GM21786 (cell line): ENCODE measurements at regions not wholly inside any gene's neighbourhood (a gene's known extent, or its start where the extent isn't known, plus 50 kb on each side); places are given as distances from the start of the nearest gene placed in this dataset.
"Not testable (repeated sequence)": the region's sequence is repeated elsewhere in the genome, so short reads cannot be mapped to it uniquely, and the experiment has no call there.

Experiments used
- ATAC-seq: cut with Tn5 transposase; IDR thresholded peaks from one replicate; pipeline ENCODE4 v1.9.1; 2021; ENCODE audit not compliant: unreplicated experiment

GRCh38 chr11:116344601-116345000 lies 428.2 kb downstream of the BUD13 start:
- ATAC-seq: no peak

GRCh38 chr11:116343270-116343669 lies 429.5 kb downstream of the BUD13 start:
- ATAC-seq: no peak

- no peak for ATAC-seq
These were observed 430.6 kb downstream of the BUD13 start for GRCh38 chr11:116342148-116342547.

GRCh38 chr11:116339306-116340098 lies 433.3 kb downstream of the BUD13 start:
- no peak for ATAC-seq

- ATAC-seq: not testable (repeated sequence)
These were observed 434.3 kb downstream of the BUD13 start for GRCh38 chr11:116338500-116338899.

- ATAC-seq: no peak
These were observed 436.2 kb downstream of the BUD13 start for GRCh38 chr11:116336540-116336939.

GRCh38 chr11:116335891-116336290 lies 436.9 kb downstream of the BUD13 start:
- no peak for ATAC-seq

- no peak for ATAC-seq
These were observed 437.7 kb downstream of the BUD13 start for GRCh38 chr11:116335078-116335477.

- no peak for ATAC-seq
These were observed 438.2 kb downstream of the BUD13 start for GRCh38 chr11:116334596-116334995.

GRCh38 chr11:116333001-116333535 lies 439.7 kb downstream of the BUD13 start:
- no peak for ATAC-seq

GRCh38 chr11:116332391-116332790 lies 440.4 kb downstream of the BUD13 start:
- ATAC-seq: no peak

- no peak for ATAC-seq
These were observed 441.4 kb downstream of the BUD13 start for GRCh38 chr11:116331381-116331780.

- ATAC-seq: no peak
These were observed 442.2 kb downstream of the BUD13 start for GRCh38 chr11:116330439-116331185.

- no peak for ATAC-seq
These were observed 443.3 kb downstream of the BUD13 start for GRCh38 chr11:116329354-116330090.

- ATAC-seq: no peak
These were observed 443.9 kb downstream of the BUD13 start for GRCh38 chr11:116328851-116329250.

- no peak for ATAC-seq
These were observed 444.4 kb downstream of the BUD13 start for GRCh38 chr11:116328391-116328790.

- no peak for ATAC-seq
These were observed 446.6 kb downstream of the BUD13 start for GRCh38 chr11:116326146-116326545.

GRCh38 chr11:116325247-116325646 lies 447.5 kb downstream of the BUD13 start:
- ATAC-seq: no peak

- ATAC-seq: not testable (repeated sequence)
These were observed 448.7 kb downstream of the BUD13 start for GRCh38 chr11:116324077-116324476.

GRCh38 chr11:116317212-116317611 lies 455.6 kb downstream of the BUD13 start:
- ATAC-seq: no peak

GRCh38 chr11:116314006-116314405 lies 458.8 kb downstream of the BUD13 start:
- no peak for ATAC-seq
